Effector memory CD4-positive, alpha-beta T cell (primary cell): ENCODE measurements at regions not wholly inside any gene's neighbourhood (a gene's known extent, or its start where the extent isn't known, plus 50 kb on each side); places are given as distances from the start of the nearest gene placed in this dataset.

ENCODE experiments used
- DNase-seq, 3 donors: peaks; one replicate each; pipeline ENCODE4 v3.0.0-alpha.2; 2020
- H3K27ac ChIP-seq: 2 replicates; pipeline ENCODE4 v1.7.0; 2013; ENCODE audit warnings: mild to moderate bottlenecking, low read length, moderate library complexity; ENCODE audit not compliant: insufficient read depth, poor library complexity, severe bottlenecking
- H3K27me3 ChIP-seq: replicated peaks from 2 replicates; pipeline ENCODE4 v1.7.0; 2013; ENCODE audit warnings: mild to moderate bottlenecking, low read length; ENCODE audit not compliant: insufficient read depth, control insufficient read depth, poor library complexity, severe bottlenecking
- H3K36me3 ChIP-seq: 2 replicates; pipeline ENCODE4 v1.7.0; 2013; ENCODE audit warnings: mild to moderate bottlenecking, low read length, moderate library complexity; ENCODE audit not compliant: control insufficient read depth, insufficient read depth
- H3K4me1 ChIP-seq: 2 replicates; pipeline ENCODE4 v1.7.0; 2013; ENCODE audit warnings: low read length, mild to moderate bottlenecking; ENCODE audit not compliant: control insufficient read depth, insufficient read depth, poor library complexity, severe bottlenecking
- H3K4me3 ChIP-seq: 2 replicates; pipeline ENCODE4 v1.7.0; 2013; ENCODE audit warnings: low read length, low read depth, mild to moderate bottlenecking; ENCODE audit not compliant: insufficient read depth, poor library complexity, severe bottlenecking
- H3K9me3 ChIP-seq: 2 replicates; pipeline ENCODE4 v1.7.0; 2013; ENCODE audit warnings: mild to moderate bottlenecking, low read length, moderate library complexity; ENCODE audit not compliant: control insufficient read depth

DNA sequence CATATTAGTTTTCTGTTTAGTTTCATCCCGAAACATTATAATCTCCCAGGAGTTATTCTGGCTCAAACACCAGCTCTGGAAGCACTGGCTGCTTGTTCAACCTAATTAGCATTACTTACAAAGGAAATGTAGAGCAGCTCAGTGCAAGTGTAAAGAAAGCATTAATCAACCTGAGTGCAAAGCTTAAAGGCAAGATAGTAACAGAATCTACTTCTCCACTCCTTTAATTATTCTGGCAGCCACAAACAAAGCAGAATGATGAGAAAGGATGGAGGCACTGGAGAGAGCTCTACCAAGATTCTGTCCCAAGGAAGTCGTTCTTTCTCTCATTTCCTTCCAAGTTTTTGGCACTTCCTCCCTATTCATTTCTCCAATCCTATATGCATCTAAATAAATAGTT, 1384.0 kb downstream of the ZPLD1 start:
- no peak for DNase-seq
- Histone ChIP-seq H3K9me3 (no peaks in the 10 kb centered on the region), H3K27ac (no peak overlapping the region), H3K36me3 (no peaks in the 10 kb centered on the region), H3K4me1 (no peaks in the 10 kb centered on the region), H3K4me3 (no peak overlapping the region), H3K27me3 (no peaks in the 10 kb centered on the region)

- no peaks in the 10 kb centered on the region for H3K9me3 ChIP-seq
- no peaks in the 10 kb centered on the region for H3K27me3 ChIP-seq
- no peak overlapping the region for H3K27ac ChIP-seq
- no peak for DNase-seq
- H3K4me1 ChIP-seq, result no peaks in the 10 kb centered on the region
- no peaks in the 10 kb centered on the region for H3K36me3 ChIP-seq
- no peak overlapping the region for H3K4me3 ChIP-seq
These were observed 1390.8 kb downstream of the ZPLD1 start for GRCh38 chr3:103825586-103825985.

DNA sequence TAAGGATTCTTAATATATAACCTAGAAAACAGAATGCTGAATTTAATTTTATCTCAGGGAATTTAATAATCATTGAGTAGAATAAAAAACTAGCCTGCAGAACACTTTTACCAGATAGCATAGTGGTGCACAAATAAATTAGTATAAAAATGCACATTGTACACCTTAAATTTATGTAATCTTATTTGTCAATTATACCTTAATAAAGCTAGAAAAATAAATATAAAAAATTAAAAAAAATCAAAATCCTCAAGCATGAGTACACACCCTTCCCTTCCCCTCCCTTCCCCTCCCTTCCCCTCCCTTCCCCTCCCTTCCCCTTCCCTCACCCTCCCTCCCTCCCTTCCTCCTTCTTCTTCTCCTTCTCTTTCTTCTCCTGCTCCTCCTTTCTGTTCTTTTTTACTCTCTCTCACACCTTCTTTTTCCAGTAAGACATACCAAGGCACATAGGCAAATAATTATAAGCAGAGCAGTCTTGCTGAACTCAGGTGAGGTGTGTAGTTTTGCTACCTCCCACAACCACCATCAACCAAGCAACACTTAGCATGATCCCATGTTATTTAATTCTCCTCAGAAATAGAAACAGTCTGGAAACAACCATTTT, 1395.0 kb downstream of the ZPLD1 start:
- Histone ChIP-seq H3K36me3 (no peaks in the 10 kb centered on the region), H3K4me1 (no peaks in the 10 kb centered on the region), H3K9me3 (no peaks in the 10 kb centered on the region), H3K27ac (no peak overlapping the region), H3K27me3 (no peaks in the 10 kb centered on the region), H3K4me3 (no peak overlapping the region)
- DNase-seq, result no peak

DNA sequence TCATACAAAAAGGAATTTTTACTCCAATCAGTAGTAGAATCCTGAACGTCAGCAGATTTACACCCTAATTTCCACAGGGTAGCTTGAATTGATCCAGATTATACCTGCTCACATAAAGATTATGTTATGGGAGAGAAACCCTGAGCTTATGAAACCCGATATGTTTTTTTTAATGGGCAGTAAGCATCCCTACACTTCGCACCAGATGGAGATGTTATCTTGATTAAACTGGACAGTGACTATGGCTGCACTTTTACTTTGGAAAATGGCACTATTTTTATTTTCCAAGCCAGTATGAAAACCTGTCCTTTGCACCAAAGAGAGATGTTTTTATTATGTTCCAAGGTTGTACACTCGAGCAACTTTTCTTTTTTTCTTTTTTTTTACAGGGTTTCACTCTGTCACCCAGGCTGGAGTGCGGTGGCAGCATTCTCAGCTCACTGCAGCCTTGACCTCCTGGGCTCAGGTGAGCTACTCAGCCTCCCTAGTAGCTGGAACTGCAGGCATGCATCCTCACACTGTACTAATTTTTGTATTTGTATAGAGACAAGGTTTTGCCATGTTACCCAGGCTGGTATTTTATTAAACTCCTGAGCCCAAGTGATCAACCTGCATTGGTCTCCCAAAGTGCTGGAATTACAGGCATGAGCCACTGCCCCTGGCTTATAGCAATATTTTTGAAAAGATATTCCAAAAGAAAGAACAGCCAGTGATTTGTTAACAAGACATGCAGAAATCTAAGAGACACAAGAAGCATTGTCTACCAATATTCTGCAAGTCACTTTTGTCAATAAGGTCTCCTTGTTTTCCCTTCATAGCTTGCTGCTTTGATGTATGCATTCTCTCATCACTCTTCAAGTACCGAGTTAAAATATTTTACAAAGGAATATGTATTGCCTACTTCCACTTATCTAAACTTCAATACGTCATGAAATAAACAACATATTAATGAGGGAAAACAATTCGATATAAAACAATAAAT, 1412.6 kb downstream of the ZPLD1 start:
- no peaks in the 10 kb centered on the region for H3K27me3 ChIP-seq
- no peaks in the 10 kb centered on the region for H3K4me1 ChIP-seq
- no peak overlapping the region for H3K27ac ChIP-seq
- no peaks in the 10 kb centered on the region for H3K36me3 ChIP-seq
- H3K9me3 ChIP-seq, result no peaks in the 10 kb centered on the region
- H3K4me3 ChIP-seq, result no peak overlapping the region
- DNase-seq, result no peak

- no peaks in the 10 kb centered on the region for H3K27me3 ChIP-seq
- no peaks in the 10 kb centered on the region for H3K4me1 ChIP-seq
- no peak overlapping the region for H3K4me3 ChIP-seq
- H3K36me3 ChIP-seq, result no peaks in the 10 kb centered on the region
- DNase-seq, result no peak
- no peak overlapping the region for H3K27ac ChIP-seq
- H3K9me3 ChIP-seq, result no peaks in the 10 kb centered on the region
These were observed 1417.0 kb downstream of the ZPLD1 start for GRCh38 chr3:103851793-103852192.

DNA sequence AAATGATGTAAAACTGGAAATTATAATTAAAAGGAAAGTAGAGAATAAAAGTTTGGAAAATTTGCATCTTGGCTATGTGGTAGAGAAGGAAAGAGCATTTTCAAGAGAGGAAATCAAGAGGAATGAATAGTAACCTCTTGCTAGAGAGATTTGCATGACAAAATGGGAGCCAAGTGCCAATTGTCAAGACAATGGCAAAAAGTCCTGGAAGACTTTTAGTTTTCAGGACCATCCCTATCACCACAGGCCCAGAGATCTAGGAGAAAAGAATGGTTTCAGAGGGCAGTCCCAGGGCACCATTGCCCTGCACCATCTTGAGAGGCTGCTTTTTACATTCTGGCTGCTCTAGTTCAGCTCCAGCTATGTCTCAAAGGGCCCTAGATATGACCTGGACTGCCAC, 1427.6 kb downstream of the ZPLD1 start:
- Histone ChIP-seq H3K4me3 (no peak overlapping the region), H3K27me3 (no peaks in the 10 kb centered on the region), H3K4me1 (no peaks in the 10 kb centered on the region), H3K36me3 (no peaks in the 10 kb centered on the region), H3K27ac (no peak overlapping the region), H3K9me3 (no peaks in the 10 kb centered on the region)
- DNase-seq, result no peak

- Histone ChIP-seq H3K4me1 (no peaks in the 10 kb centered on the region), H3K27ac (no peak overlapping the region), H3K36me3 (no peaks in the 10 kb centered on the region), H3K9me3 (no peaks in the 10 kb centered on the region), H3K4me3 (no peak overlapping the region), H3K27me3 (no peaks in the 10 kb centered on the region)
- DNase-seq, result no peak
These were observed 1428.6 kb downstream of the ZPLD1 start for GRCh38 chr3:103863381-103863780.

GRCh38 chr3:103866113-103866512, 1431.3 kb downstream of the ZPLD1 start:
- H3K4me1 ChIP-seq, result no peaks in the 10 kb centered on the region
- no peak for DNase-seq
- no peaks in the 10 kb centered on the region for H3K9me3 ChIP-seq
- no peak overlapping the region for H3K4me3 ChIP-seq
- H3K36me3 ChIP-seq, result no peaks in the 10 kb centered on the region
- H3K27ac ChIP-seq, result no peak overlapping the region
- H3K27me3 ChIP-seq, result no peaks in the 10 kb centered on the region

- no peak overlapping the region for H3K27ac ChIP-seq
- H3K36me3 ChIP-seq, result no peaks in the 10 kb centered on the region
- H3K4me3 ChIP-seq, result no peak overlapping the region
- no peaks in the 10 kb centered on the region for H3K4me1 ChIP-seq
- no peaks in the 10 kb centered on the region for H3K27me3 ChIP-seq
- no peak for DNase-seq
- no peaks in the 10 kb centered on the region for H3K9me3 ChIP-seq
These were observed 1438.2 kb downstream of the ZPLD1 start for GRCh38 chr3:103873021-103873420.

GRCh38 chr3:103873897-103874545, 1439.2 kb downstream of the ZPLD1 start:
- no peaks in the 10 kb centered on the region for H3K9me3 ChIP-seq
- H3K36me3 ChIP-seq, result no peaks in the 10 kb centered on the region
- DNase-seq, result no peak
- H3K4me1 ChIP-seq, result no peaks in the 10 kb centered on the region
- H3K4me3 ChIP-seq, result no peak overlapping the region
- no peak overlapping the region for H3K27ac ChIP-seq
- H3K27me3 ChIP-seq, result no peaks in the 10 kb centered on the region
